ENCODE measurements at regions not wholly inside any gene's neighbourhood (a gene's known extent, or its start where the extent isn't known, plus 50 kb on each side); places are given as distances from the start of the nearest gene placed in this dataset.

DNA sequence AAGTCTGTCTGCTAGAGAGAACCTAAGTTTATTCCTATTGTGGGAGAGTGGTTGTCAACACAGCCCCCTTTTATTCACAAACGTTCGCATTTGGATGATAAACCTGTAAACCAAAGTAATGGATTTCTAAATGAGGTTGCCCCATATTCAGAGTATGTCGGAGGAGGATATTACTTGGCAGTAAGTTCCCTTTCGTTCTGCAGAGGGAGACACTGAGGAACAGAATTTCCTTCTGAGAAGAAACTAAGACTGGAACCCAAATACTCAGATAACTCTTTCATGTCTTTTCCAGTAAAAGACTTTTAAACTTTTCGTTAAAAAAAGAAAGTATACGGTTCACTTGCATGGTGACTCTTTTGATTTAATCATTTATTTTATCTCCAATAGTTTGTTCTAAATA is 754.6 kb upstream of the MMS22L start:
- H3K27ac ChIP-seq: no peak overlapping the region
- TF ChIP-seq, protein P1, sequence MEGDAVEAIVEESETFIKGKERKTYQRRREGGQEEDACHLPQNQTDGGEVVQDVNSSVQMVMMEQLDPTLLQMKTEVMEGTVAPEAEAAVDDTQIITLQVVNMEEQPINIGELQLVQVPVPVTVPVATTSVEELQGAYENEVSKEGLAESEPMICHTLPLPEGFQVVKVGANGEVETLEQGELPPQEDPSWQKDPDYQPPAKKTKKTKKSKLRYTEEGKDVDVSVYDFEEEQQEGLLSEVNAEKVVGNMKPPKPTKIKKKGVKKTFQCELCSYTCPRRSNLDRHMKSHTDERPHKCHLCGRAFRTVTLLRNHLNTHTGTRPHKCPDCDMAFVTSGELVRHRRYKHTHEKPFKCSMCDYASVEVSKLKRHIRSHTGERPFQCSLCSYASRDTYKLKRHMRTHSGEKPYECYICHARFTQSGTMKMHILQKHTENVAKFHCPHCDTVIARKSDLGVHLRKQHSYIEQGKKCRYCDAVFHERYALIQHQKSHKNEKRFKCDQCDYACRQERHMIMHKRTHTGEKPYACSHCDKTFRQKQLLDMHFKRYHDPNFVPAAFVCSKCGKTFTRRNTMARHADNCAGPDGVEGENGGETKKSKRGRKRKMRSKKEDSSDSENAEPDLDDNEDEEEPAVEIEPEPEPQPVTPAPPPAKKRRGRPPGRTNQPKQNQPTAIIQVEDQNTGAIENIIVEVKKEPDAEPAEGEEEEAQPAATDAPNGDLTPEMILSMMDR (conservative IDR thresholded peaks at IDR 0.05): no peak

- TF ChIP-seq, protein P1 (conservative IDR thresholded peaks at IDR 0.05): no peak
- no peak overlapping the region for H3K27ac ChIP-seq
Observed at GRCh38 chr6:98039443-98039842, 756.4 kb upstream of the MMS22L start.

- TF ChIP-seq, protein P1 (conservative IDR thresholded peaks at IDR 0.05): no peak
- H3K27ac ChIP-seq: no peak overlapping the region
Observed at GRCh38 chr6:98039904-98040607, 757.0 kb upstream of the MMS22L start.

- no peak overlapping the region for H3K27ac ChIP-seq
- TF ChIP-seq, protein P1 (conservative IDR thresholded peaks at IDR 0.05): no peak
Observed at GRCh38 chr6:98041056-98041455, 758.0 kb upstream of the MMS22L start.

GRCh38 chr6:98041921-98042320 is 758.9 kb upstream of the MMS22L start:
- H3K27ac ChIP-seq: no peak overlapping the region
- TF ChIP-seq, protein P1 (conservative IDR thresholded peaks at IDR 0.05): no peak

DNA sequence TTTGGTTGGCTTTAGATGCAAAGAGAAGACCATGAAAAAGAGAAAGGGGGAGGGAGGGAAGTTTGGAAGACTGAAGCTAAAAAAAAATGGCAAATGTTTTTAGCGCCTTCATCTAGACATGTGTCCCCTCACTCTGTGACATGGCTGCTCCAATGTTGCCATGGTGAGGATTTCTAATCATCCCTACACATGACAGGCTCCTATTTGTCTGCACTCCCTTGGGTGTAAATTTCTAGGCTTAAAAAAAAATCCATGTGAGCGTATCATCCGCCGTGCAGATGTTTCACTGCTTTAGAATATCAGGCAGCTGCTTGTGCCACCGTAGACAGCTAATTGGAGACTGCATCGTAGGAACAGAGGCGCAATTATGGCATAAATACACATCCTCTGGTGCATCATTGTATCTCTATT is 761.1 kb upstream of the MMS22L start:
- TF ChIP-seq, protein P1 (conservative IDR thresholded peaks at IDR 0.05): no peak

DNA sequence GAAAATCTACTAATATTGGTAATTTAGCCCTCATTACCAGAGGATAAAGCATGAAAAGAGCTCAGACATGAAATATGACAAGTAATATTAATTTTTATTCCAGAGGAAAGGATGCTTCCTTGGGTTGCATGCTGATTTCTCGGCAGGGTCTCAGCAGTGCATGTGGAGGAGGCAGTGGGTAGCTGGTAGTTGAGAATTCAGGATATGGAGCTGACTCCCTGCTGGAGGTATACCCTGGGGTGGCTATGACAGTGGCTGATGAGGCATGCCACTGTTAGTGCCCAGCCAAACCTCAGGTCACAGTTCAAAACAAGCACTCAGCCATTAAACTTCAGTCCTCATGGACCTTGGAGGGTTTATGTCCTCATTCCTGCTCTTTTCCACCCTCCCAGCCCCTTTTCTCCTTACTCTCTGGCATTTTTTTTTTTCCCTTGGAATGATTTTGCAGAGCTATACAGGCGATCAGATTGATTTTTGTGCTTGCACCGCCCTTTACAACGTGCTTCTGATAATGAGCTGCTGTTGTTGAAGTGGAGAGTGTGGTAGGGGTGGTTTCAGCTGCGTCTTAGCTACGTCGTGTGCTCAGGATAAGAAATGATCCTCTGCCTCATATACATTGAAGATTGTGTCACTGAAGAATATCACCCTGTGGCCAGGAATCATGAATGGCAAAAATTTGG is 761.9 kb upstream of the MMS22L start:
- TF ChIP-seq, protein P1 (conservative IDR thresholded peaks at IDR 0.05): no peak
- no peak overlapping the region for H3K27ac ChIP-seq

More for the DNA sequence above, 761.1 kb upstream of the MMS22L start:
- H3K27ac ChIP-seq: no peak overlapping the region
